Vagina (tissue), 2 donors: ENCODE measurements at regions not wholly inside any gene's neighbourhood (a gene's known extent, or its start where the extent isn't known, plus 50 kb on each side); places are given as distances from the start of the nearest gene placed in this dataset.

ENCODE experiments used
- DNase-seq, 2 donors: peaks; one replicate each; pipeline ENCODE4 v3.0.0-alpha.2; 2017; ENCODE audit errors: extremely low spot score in 2 of 2
- H3K27ac ChIP-seq: fragments of 200-600 bp; sonication (generic); one replicate; pipeline ENCODE4 v1.5.1; 2019
- H3K27me3 ChIP-seq: fragments of 200-600 bp; sonication (generic); one replicate; pipeline ENCODE4 v1.5.1; 2019
- H3K36me3 ChIP-seq, 2 donors: fragments of 200-600 bp; sonication (generic); one replicate each; pipeline ENCODE4 v1.5.1; 2017 to 2019
- H3K4me1 ChIP-seq: fragments of 200-600 bp; sonication (generic); one replicate; pipeline ENCODE4 v1.5.1; 2019
- H3K4me3 ChIP-seq, 2 donors: fragments of 200-600 bp; sonication (generic); 1 replicate in 1 of 2; 2 replicates in 1 of 2; pipeline ENCODE4 v1.5.1; 2016 to 2019
- H3K9me3 ChIP-seq: fragments of 200-600 bp; sonication (generic); one replicate; pipeline ENCODE4 v1.5.1; 2019
- CTCF ChIP-seq, 3 experiments: fragments of 450-650 bp in 2 of 3; fragments of 200-600 bp in 1 of 3; sonication (generic) in 1 of 3; IDR thresholded peaks; one replicate each; pipeline ENCODE4 v1.5.1; 2017 to 2019; ENCODE audit warnings: antibody characterized with exemption in 3 of 3, mild to moderate bottlenecking in 2 of 3, moderate library complexity in 2 of 3
- POLR2A ChIP-seq, 2 donors: fragments of 450-650 bp; IDR thresholded peaks; one replicate each; pipeline ENCODE4 v1.6.1; 2017; ENCODE audit warnings: antibody characterized with exemption in 2 of 2, mild to moderate bottlenecking in 2 of 2, moderate library complexity in 2 of 2
- POLR2AphosphoS5 ChIP-seq, 2 donors: sonication (generic); formaldehyde crosslinking; IDR thresholded peaks; one replicate each; pipeline ENCODE4 v1.9.0; 2017; ENCODE audit warnings: antibody characterized with exemption in 2 of 2, mild to moderate bottlenecking in 2 of 2, low read depth in 1 of 2; ENCODE audit not compliant: insufficient read depth in 1 of 2
- intact Hi-C: fragments of 100-400 bp; cut with DNase I; formaldehyde crosslinking; loops from one replicate; pipeline ENCODE4 v1.15.1; 2023

DNA sequence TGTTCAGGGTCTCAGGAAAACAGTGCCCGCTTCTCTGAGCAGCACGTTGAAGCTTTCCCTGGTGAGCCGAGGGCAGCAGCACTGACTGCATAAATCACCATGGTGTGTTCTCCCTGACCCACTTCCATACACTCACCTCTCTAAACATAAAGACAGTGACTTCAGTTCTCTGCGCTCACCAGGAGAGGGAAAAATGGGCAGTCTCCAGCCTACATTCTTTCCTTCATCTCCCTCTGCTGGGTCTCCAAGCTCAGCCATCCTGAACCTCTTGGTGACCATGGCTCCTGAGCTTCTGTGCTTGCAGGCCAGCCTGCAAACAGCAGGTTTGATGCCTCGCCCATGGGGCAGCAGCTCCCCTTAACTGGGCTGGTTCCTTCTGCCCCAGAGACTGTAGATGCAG is 236.6 kb upstream of the ZNF32 start:
- Histone ChIP-seq H3K27ac (no peak overlapping the region), H3K36me3 (no peaks in the 10 kb centered on the region), H3K27me3 (no peaks in the 10 kb centered on the region), H3K4me1 (no peaks in the 10 kb centered on the region), H3K4me3 (no peak overlapping the region), H3K9me3 (no peaks in the 10 kb centered on the region)
- no peak for TF ChIP-seq CTCF (IDR thresholded peaks at IDR 0.05)
- DNase-seq: no peak
- intact Hi-C loops: no loop called here

GRCh38 chr10:43884501-43885105 is 235.9 kb upstream of the ZNF32 start:
- Histone ChIP-seq H3K4me3 (no peak overlapping the region), H3K9me3 (no peaks in the 10 kb centered on the region), H3K27ac (no peak overlapping the region), H3K4me1 (no peaks in the 10 kb centered on the region), H3K36me3 (no peaks in the 10 kb centered on the region), H3K27me3 (no peaks in the 10 kb centered on the region)
- DNase-seq: no peak
- TF ChIP-seq CTCF (IDR thresholded peaks at IDR 0.05) (no peak), POLR2A (IDR thresholded peaks at IDR 0.05) (no peak), POLR2AphosphoS5 (IDR thresholded peaks at IDR 0.05; ENCODE audit: insufficient read depth in 1 of 2, low read depth in 1 of 2) (no peak)
- intact Hi-C loops: no loop called here

- Histone ChIP-seq H3K9me3 (no peaks in the 10 kb centered on the region), H3K27ac (no peak overlapping the region), H3K27me3 (no peaks in the 10 kb centered on the region), H3K36me3 (no peaks in the 10 kb centered on the region), H3K4me1 (no peaks in the 10 kb centered on the region), H3K4me3 (no peak overlapping the region)
- TF ChIP-seq POLR2AphosphoS5 (IDR thresholded peaks at IDR 0.05; ENCODE audit: insufficient read depth in 1 of 2, low read depth in 1 of 2): no peak
- TF ChIP-seq CTCF (IDR thresholded peaks at IDR 0.05): no peak
- no peak for TF ChIP-seq POLR2A (IDR thresholded peaks at IDR 0.05)
- intact Hi-C loops: no loop called here
- no peak for DNase-seq
Measured at GRCh38 chr10:43882711-43883110, 234.0 kb upstream of the ZNF32 start.

DNA sequence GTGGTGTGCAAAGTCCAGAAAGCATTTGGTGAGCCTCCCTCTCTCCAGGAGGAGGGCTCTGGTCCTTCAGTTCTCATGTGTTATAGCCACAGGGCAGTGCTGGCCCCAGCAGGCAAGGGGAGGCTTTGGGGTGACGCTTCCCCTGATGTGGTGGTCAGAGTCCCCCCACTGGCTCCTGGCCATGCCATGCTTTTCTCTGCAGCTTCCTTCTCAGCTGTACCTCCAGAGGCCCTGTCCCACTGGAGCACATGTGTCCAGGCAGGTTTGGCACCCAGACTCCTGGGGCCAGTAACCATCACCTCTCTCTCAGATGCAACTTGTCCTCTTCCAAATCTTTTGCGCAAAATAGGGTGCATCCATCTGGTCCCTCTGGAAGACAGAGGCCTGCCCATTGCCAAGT is 233.0 kb upstream of the ZNF32 start:
- Histone ChIP-seq H3K9me3 (no peaks in the 10 kb centered on the region), H3K27me3 (no peaks in the 10 kb centered on the region), H3K4me1 (no peaks in the 10 kb centered on the region), H3K27ac (no peak overlapping the region), H3K4me3 (no peak overlapping the region), H3K36me3 (no peaks in the 10 kb centered on the region)
- intact Hi-C loops: no loop called here
- TF ChIP-seq CTCF (IDR thresholded peaks at IDR 0.05) (no peak), POLR2A (IDR thresholded peaks at IDR 0.05) (no peak), POLR2AphosphoS5 (IDR thresholded peaks at IDR 0.05; ENCODE audit: insufficient read depth in 1 of 2, low read depth in 1 of 2) (no peak)
- DNase-seq: no peak

GRCh38 chr10:43880160-43880559 is 231.5 kb upstream of the ZNF32 start:
- H3K9me3 ChIP-seq: no peaks in the 10 kb centered on the region
- H3K36me3 ChIP-seq: no peaks in the 10 kb centered on the region
- H3K27ac ChIP-seq: no peak overlapping the region
- TF ChIP-seq POLR2A (IDR thresholded peaks at IDR 0.05): no peak
- TF ChIP-seq CTCF (IDR thresholded peaks at IDR 0.05): no peak
- TF ChIP-seq POLR2AphosphoS5 (IDR thresholded peaks at IDR 0.05; ENCODE audit: insufficient read depth in 1 of 2, low read depth in 1 of 2): no peak
- H3K4me1 ChIP-seq: peaks cover 7% of the 10 kb centered on the region
- intact Hi-C loops: no loop called here
- DNase-seq: peak in 1 of 2 donors; percentile 92
- no peaks in the 10 kb centered on the region for H3K27me3 ChIP-seq
- H3K4me3 ChIP-seq: no peak overlapping the region
